ENCODE measurements at regions not wholly inside any gene's neighbourhood (a gene's known extent, or its start where the extent isn't known, plus 50 kb on each side); places are given as distances from the start of the nearest gene placed in this dataset.

DNA sequence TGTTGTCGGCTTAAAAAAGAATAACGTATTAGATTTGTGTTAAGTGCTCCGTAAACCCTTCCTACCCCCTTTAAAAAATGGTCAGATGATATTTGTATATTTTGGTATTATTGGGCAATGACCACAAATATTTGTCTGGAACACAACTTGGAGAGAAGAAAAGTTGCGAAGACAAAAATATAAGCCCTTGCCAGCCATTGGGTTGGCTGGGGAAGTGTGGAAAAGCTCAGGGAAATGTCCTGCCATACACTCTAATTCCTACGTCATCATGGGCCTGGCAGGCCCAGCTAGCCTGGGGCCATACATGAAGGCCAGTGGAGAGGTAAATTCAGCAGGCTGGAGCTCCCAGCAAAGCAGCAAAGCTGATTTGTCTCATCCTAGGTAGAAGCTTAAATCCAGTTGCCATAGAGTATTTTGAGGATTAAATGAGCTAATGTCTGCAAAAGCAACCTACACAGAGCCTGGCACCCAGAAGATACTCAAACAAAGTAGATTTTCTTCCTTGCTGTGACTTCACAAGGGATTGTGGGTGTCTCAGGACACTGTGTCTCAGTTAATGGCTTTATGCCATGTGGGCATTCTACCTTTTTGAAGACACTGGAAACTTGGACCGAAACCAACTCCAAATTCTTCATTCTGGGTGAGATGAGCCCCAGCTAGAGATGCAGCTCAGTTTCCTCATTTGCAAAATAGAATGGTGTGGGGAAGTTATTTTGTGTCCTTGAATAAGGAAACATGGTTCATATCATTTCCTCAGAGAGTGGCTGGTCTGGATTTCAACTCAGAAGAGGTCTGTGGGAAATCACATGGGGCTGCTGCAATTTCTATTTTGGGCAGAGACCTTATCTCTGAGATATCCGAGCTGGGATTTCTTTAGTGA is 87.9 kb upstream of the MAP4K3 start:
- no peaks in the 10 kb centered on the region for H3K4me1 ChIP-seq (ENCODE audit: insufficient read depth, low read length, poor library complexity, severe bottlenecking)

DNA sequence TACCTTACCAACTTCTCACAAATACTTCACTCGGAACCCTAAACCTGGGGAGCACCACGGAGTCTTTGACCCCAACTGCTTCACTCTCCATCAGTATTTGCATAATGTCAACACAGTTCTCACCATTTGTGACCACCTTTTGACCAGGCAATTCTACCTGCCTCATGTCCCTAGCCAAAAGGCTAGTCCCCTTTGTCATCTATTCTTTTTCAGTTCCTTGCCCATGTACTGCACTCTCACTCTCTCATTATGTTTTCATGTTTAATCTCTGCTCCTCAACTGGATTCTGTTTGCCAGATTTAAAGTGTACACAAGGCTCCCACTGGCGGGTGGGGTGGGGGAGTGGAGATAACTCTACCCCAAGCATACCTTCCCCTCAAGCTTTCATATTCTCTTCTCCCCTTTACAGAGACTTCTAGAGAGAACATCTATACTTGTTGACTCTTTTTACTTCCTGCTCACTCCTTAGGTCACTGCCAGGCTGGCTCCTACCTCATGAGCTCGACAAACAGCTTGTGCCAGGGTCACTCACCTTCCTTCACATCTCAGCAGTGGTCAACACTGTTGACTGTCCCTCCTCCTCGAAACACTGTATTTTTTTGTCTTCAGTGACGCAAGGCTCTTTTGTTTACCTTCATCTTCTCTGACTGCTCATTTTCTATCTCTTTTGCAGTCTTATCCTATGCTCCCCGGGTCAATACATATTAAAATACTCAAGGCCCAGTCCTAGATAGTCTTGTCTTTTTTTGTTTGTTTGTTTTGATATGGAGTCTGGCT is 88.7 kb upstream of the MAP4K3 start:
- Histone ChIP-seq H3K9me3 (ENCODE audit: insufficient read depth, low read depth, low read length) (no peaks in the 10 kb centered on the region), H3F3A (ENCODE audit: low read depth) (no peaks in the 10 kb centered on the region), H3K9ac (ENCODE audit: low read depth, low read length, poor library complexity, severe bottlenecking) (no peak overlapping the region), H3K79me2 (ENCODE audit: insufficient read depth, low read length) (no peaks in the 10 kb centered on the region), H3K27me3 (ENCODE audit: insufficient read depth, low read length, poor library complexity, severe bottlenecking) (no peaks in the 10 kb centered on the region), H4K20me1 (ENCODE audit: insufficient read depth, low read length, poor library complexity, severe bottlenecking) (no peaks in the 10 kb centered on the region), H2AFZ (ENCODE audit: low read length) (no peak overlapping the region), H3K4me3 (ENCODE audit: low read length, poor library complexity, severe bottlenecking) (no peak overlapping the region), H3K36me3 (ENCODE audit: insufficient read depth, low read length) (no peaks in the 10 kb centered on the region), H3K4me1 (ENCODE audit: insufficient read depth, low read length, poor library complexity, severe bottlenecking) (peaks cover 6% of the 10 kb centered on the region), H3K4me2 (ENCODE audit: low read depth, low read length, poor library complexity, severe bottlenecking) (no peak overlapping the region), H3K9me2 (replicated peaks; ENCODE audit: low read depth, low read length) (no peaks in the 10 kb centered on the region)
- TF ChIP-seq EZH2phosphoT487 (IDR thresholded peaks at IDR 0.05; ENCODE audit: borderline replicate concordance): no peak
- TF ChIP-seq, protein P1, sequence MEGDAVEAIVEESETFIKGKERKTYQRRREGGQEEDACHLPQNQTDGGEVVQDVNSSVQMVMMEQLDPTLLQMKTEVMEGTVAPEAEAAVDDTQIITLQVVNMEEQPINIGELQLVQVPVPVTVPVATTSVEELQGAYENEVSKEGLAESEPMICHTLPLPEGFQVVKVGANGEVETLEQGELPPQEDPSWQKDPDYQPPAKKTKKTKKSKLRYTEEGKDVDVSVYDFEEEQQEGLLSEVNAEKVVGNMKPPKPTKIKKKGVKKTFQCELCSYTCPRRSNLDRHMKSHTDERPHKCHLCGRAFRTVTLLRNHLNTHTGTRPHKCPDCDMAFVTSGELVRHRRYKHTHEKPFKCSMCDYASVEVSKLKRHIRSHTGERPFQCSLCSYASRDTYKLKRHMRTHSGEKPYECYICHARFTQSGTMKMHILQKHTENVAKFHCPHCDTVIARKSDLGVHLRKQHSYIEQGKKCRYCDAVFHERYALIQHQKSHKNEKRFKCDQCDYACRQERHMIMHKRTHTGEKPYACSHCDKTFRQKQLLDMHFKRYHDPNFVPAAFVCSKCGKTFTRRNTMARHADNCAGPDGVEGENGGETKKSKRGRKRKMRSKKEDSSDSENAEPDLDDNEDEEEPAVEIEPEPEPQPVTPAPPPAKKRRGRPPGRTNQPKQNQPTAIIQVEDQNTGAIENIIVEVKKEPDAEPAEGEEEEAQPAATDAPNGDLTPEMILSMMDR (conservative IDR thresholded peaks at IDR 0.05; ENCODE audit: low read length): no peak

More for the DNA sequence above, 87.9 kb upstream of the MAP4K3 start:
- no peaks in the 10 kb centered on the region for H3K79me2 ChIP-seq (ENCODE audit: insufficient read depth, low read length)
- H2AFZ ChIP-seq (ENCODE audit: low read length): no peak overlapping the region
- H4K20me1 ChIP-seq (ENCODE audit: insufficient read depth, low read length, poor library complexity, severe bottlenecking): no peaks in the 10 kb centered on the region
- no peak overlapping the region for H3K4me2 ChIP-seq (ENCODE audit: low read depth, low read length, poor library complexity, severe bottlenecking)
- H3K36me3 ChIP-seq (ENCODE audit: insufficient read depth, low read length): no peaks in the 10 kb centered on the region
- no peaks in the 10 kb centered on the region for H3F3A ChIP-seq (ENCODE audit: low read depth)
- no peaks in the 10 kb centered on the region for H3K27me3 ChIP-seq (ENCODE audit: insufficient read depth, low read length, poor library complexity, severe bottlenecking)
- no peaks in the 10 kb centered on the region for H3K9me3 ChIP-seq (ENCODE audit: insufficient read depth, low read depth, low read length)
- H3K9ac ChIP-seq (ENCODE audit: low read depth, low read length, poor library complexity, severe bottlenecking): no peak overlapping the region
- H3K9me2 ChIP-seq (replicated peaks; ENCODE audit: low read depth, low read length): no peaks in the 10 kb centered on the region
- TF ChIP-seq, protein P1 (conservative IDR thresholded peaks at IDR 0.05; ENCODE audit: low read length): no peak
- TF ChIP-seq EZH2phosphoT487 (IDR thresholded peaks at IDR 0.05; ENCODE audit: borderline replicate concordance): no peak
- no peak overlapping the region for H3K4me3 ChIP-seq (ENCODE audit: low read length, poor library complexity, severe bottlenecking)

DNA sequence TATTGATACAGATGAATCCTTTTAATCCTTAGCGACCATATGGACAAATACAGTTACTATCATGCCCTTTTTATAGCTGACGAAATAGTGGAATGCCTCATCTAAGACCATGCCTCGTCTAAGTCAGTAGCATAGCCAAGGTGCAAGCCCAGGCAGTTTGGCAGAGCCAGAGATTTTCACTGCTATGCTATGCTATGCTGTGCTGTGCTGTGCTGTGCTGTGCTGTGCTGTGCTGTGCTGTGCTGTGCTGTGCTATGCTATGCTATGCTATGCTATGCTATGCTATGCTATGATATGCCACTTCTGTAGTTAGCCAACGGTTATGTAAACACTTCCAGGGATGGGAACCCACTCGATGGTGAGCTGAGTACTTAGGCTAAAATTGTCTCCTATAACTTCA is 91.6 kb upstream of the MAP4K3 start:
- Histone ChIP-seq H3K9ac (ENCODE audit: low read depth, low read length, poor library complexity, severe bottlenecking) (no peak overlapping the region), H3K4me2 (ENCODE audit: low read depth, low read length, poor library complexity, severe bottlenecking) (no peak overlapping the region), H3K79me2 (ENCODE audit: insufficient read depth, low read length) (no peaks in the 10 kb centered on the region), H2AFZ (ENCODE audit: low read length) (no peak overlapping the region), H3K9me2 (replicated peaks; ENCODE audit: low read depth, low read length) (no peaks in the 10 kb centered on the region), H4K20me1 (ENCODE audit: insufficient read depth, low read length, poor library complexity, severe bottlenecking) (no peaks in the 10 kb centered on the region), H3F3A (ENCODE audit: low read depth) (no peaks in the 10 kb centered on the region), H3K36me3 (ENCODE audit: insufficient read depth, low read length) (no peaks in the 10 kb centered on the region), H3K4me3 (ENCODE audit: low read length, poor library complexity, severe bottlenecking) (no peak overlapping the region), H3K27me3 (ENCODE audit: insufficient read depth, low read length, poor library complexity, severe bottlenecking) (no peaks in the 10 kb centered on the region), H3K9me3 (ENCODE audit: insufficient read depth, low read depth, low read length) (no peaks in the 10 kb centered on the region), H3K4me1 (ENCODE audit: insufficient read depth, low read length, poor library complexity, severe bottlenecking) (peaks cover 6% of the 10 kb centered on the region)
- TF ChIP-seq, protein P1 (conservative IDR thresholded peaks at IDR 0.05; ENCODE audit: low read length): no peak
- TF ChIP-seq EZH2phosphoT487 (IDR thresholded peaks at IDR 0.05; ENCODE audit: borderline replicate concordance): no peak

All from Loucy (cell line).